ENCODE measurements at regions not wholly inside any gene's neighbourhood (a gene's known extent, or its start where the extent isn't known, plus 50 kb on each side); places are given as distances from the start of the nearest gene placed in this dataset.

GRCh38 chr10:52484206-52485065 lies 170.4 kb downstream of the DKK1 start:
- Mint-ChIP-seq H3K27me3 (ENCODE audit: low read depth, poor library complexity) (no peaks in the 10 kb centered on the region), H3K4me1 (peaks cover 10% of the 10 kb centered on the region), H3K9me3 (no peaks in the 10 kb centered on the region), H3K27ac (no peak overlapping the region), H3K4me3 (no peak overlapping the region), H3K36me3 (ENCODE audit: low read depth) (no peaks in the 10 kb centered on the region)
- no peak for DNase-seq
- TF ChIP-seq CTCF (IDR thresholded peaks at IDR 0.05), result no peak

GRCh38 chr10:52485462-52485861 lies 171.4 kb downstream of the DKK1 start:
- DNase-seq, result no peak

GRCh38 chr10:52486840-52487611 lies 172.9 kb downstream of the DKK1 start:
- Mint-ChIP-seq H3K27me3 (ENCODE audit: low read depth, poor library complexity) (no peaks in the 10 kb centered on the region), H3K4me1 (peaks cover 10% of the 10 kb centered on the region), H3K4me3 (no peak overlapping the region), H3K9me3 (no peaks in the 10 kb centered on the region), H3K36me3 (ENCODE audit: low read depth) (no peaks in the 10 kb centered on the region), H3K27ac (no peak overlapping the region)
- DNase-seq, result no peak
- no peak for TF ChIP-seq CTCF (IDR thresholded peaks at IDR 0.05)

More at GRCh38 chr10:52485462-52485861, 171.4 kb downstream of the DKK1 start:
- no peaks in the 10 kb centered on the region for H3K9me3 Mint-ChIP-seq
- no peaks in the 10 kb centered on the region for H3K27me3 Mint-ChIP-seq (ENCODE audit: low read depth, poor library complexity)
- H3K4me3 Mint-ChIP-seq, result no peak overlapping the region
- no peaks in the 10 kb centered on the region for H3K36me3 Mint-ChIP-seq (ENCODE audit: low read depth)
- peaks cover 10% of the 10 kb centered on the region for H3K4me1 Mint-ChIP-seq
- no peak for TF ChIP-seq CTCF (IDR thresholded peaks at IDR 0.05)
- no peak overlapping the region for H3K27ac Mint-ChIP-seq

GRCh38 chr10:52488606-52489485 lies 174.8 kb downstream of the DKK1 start:
- peaks cover 2% of the 10 kb centered on the region for H3K27me3 Mint-ChIP-seq (ENCODE audit: low read depth, poor library complexity)
- no peak overlapping the region for H3K27ac Mint-ChIP-seq
- no peak overlapping the region for H3K4me3 Mint-ChIP-seq
- no peaks in the 10 kb centered on the region for H3K36me3 Mint-ChIP-seq (ENCODE audit: low read depth)
- no peak for DNase-seq
- no peaks in the 10 kb centered on the region for H3K9me3 Mint-ChIP-seq
- H3K4me1 Mint-ChIP-seq, result peaks cover 10% of the 10 kb centered on the region
- TF ChIP-seq CTCF (IDR thresholded peaks at IDR 0.05), result peak; percentile 61

- H3K27ac Mint-ChIP-seq, result no peak overlapping the region
- TF ChIP-seq CTCF (IDR thresholded peaks at IDR 0.05), result no peak
- H3K4me1 Mint-ChIP-seq, result peaks cover 10% of the 10 kb centered on the region
- H3K9me3 Mint-ChIP-seq, result peaks cover 9% of the 10 kb centered on the region
- DNase-seq, result no peak
- H3K27me3 Mint-ChIP-seq (ENCODE audit: low read depth, poor library complexity), result peaks cover 9% of the 10 kb centered on the region
- H3K36me3 Mint-ChIP-seq (ENCODE audit: low read depth), result peaks cover 1% of the 10 kb centered on the region
- H3K4me3 Mint-ChIP-seq, result no peak overlapping the region
Measured at GRCh38 chr10:52491246-52491995, 177.3 kb downstream of the DKK1 start.

Data from nephron progenitor cell (in vitro differentiated cells).